DND-41 (cell line): ENCODE measurements at regions not wholly inside any gene's neighbourhood (a gene's known extent, or its start where the extent isn't known, plus 50 kb on each side); places are given as distances from the start of the nearest gene placed in this dataset.

ENCODE experiments used
- EZH2 ChIP-seq: IDR thresholded peaks from 3 replicates; pipeline ENCODE4 v1.6.1; 2012; ENCODE audit warnings: borderline replicate concordance, low read depth, mild to moderate bottlenecking, moderate library complexity, low read length, inconsistent platforms; ENCODE audit not compliant: severe bottlenecking
- TF ChIP-seq, protein P1 (sequence below): IDR thresholded peaks from 2 replicates; pipeline ENCODE4 v1.5.1; 2012; ENCODE audit warnings: borderline replicate concordance, low read length, moderate library complexity, mild to moderate bottlenecking; ENCODE audit not compliant: poor library complexity, severe bottlenecking; ENCODE audit errors: extremely low read depth

DNA sequence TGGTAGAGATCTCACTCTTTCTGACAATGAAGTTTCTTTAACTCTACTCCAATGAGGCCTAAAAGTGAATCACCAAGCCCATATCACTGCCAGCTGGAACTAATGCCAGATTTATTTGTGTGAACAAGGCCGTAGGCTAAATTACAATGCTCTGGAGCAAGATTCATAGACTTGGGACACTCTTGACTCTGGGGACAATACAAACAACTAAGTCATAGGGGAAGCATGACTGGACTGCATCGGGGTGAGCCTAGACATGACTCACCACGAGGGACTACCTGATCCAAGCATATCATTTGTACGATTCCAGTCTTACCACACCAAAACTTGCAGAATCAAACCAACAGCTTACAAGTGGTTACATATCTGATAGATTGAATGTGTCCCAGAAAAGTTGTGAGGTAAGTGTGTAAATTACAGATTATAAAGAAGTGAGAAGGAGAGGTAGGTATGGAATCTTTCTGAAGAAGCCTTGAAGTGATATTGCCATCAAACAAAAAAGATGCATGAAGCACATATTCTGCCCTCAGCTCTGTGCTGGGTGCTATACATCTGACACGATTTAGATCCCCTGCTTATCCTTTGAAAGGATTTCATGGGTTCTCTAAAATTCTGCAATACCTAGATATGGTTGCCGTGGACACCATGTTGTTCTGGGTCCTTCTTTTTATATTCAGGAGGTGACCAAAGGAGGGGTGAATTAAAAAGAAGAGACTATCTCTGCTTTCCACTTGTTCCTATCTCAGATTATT, 199.3 kb upstream of the PDE4D start:
- TF ChIP-seq, protein P1, sequence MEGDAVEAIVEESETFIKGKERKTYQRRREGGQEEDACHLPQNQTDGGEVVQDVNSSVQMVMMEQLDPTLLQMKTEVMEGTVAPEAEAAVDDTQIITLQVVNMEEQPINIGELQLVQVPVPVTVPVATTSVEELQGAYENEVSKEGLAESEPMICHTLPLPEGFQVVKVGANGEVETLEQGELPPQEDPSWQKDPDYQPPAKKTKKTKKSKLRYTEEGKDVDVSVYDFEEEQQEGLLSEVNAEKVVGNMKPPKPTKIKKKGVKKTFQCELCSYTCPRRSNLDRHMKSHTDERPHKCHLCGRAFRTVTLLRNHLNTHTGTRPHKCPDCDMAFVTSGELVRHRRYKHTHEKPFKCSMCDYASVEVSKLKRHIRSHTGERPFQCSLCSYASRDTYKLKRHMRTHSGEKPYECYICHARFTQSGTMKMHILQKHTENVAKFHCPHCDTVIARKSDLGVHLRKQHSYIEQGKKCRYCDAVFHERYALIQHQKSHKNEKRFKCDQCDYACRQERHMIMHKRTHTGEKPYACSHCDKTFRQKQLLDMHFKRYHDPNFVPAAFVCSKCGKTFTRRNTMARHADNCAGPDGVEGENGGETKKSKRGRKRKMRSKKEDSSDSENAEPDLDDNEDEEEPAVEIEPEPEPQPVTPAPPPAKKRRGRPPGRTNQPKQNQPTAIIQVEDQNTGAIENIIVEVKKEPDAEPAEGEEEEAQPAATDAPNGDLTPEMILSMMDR, result no peak
- no peak for TF ChIP-seq EZH2
